ENCODE measurements at regions not wholly inside any gene's neighbourhood (a gene's known extent, or its start where the extent isn't known, plus 50 kb on each side); places are given as distances from the start of the nearest gene placed in this dataset.

DNA sequence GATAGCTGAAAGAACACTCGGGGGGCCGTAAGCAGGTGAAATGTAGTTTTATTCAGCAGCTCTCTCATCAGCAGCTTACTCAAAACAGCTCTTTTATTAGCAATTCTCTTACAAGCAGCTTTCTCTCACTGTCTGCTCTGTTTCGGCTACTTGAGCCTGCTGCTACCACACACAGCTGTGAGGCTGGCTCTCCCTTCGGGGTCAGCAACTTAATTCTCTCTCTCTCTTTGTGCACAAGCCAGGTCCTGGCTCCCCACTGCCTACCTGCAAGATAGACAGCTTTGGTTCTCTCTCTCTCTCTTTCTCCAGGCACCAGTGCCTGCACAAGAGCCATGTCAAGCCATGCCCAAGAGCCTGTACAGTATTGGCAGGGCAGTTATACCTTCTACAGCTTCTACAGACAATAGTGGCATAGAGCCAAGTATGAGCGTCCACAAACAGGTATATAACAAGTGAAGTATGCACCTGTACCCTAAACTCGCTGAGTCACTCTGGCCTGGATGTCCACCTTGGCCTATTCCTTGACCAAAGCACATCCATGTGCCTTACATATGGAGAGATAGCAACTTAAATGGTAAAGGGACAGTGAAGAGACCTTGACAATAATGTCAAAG, 110.8 kb downstream of the MTNR1B start:
- no peak for DNase-seq

DNA sequence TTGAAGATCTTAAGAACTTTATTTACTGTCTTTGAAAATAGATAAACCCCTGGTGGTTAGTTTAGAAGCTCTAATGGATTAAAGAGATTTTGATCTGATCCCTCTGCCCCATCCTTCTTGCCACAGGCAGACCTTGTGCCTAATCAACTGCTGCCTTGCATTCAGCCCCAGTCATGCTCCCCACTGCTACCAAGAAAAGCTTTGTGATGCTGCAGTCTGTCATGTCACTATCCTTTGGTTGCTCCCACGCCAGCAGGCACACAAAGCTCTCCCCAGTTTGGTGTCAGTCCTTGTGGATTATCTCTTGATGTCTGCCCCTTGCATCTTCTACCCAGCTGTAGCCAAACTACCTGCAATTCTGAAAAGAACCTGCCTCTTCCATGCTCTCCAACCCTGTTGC, 112.2 kb downstream of the MTNR1B start:
- DNase-seq, result no peak

DNA sequence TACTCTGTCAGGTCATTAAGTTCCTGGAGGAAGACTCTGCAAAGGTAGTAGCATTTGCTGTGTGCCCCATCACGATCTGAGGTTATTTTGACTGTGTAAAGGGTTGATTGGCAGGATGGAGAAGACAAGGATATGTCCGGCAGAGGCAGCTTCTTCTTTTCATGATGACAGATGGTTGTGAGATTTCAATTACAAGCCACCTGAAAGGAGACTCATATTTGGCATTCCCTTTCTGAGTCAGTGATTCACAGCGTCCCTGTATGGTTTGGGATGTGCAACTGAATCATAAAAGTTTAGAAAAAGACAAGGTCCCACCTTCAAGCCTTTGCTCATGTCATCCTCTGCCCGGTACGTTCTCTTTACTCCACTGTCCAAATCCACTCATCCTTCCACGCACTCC, 113.4 kb downstream of the MTNR1B start:
- DNase-seq, result no peak

- DNase-seq, result peak; percentile 22
These were observed 112.9 kb downstream of the SLC36A4 start for GRCh38 chr11:93084727-93085505.

- peak; percentile 56 for DNase-seq
These were observed 108.2 kb downstream of the SLC36A4 start for GRCh38 chr11:93089474-93090102.

Data from midbrain (tissue), 1 donor.